Nucleus accumbens (tissue), 56 donors: ENCODE measurements at regions not wholly inside any gene's neighbourhood (a gene's known extent, or its start where the extent isn't known, plus 50 kb on each side); places are given as distances from the start of the nearest gene placed in this dataset.
A peak's percentile ranks its signal among the peaks of the same experiment; 100 is the strongest.

ENCODE experiments used
- DNase-seq, 56 donors: peaks; one replicate each; lab custom pipeline; 2025; lab: John Stamatoyannopoulos, UW

DNA sequence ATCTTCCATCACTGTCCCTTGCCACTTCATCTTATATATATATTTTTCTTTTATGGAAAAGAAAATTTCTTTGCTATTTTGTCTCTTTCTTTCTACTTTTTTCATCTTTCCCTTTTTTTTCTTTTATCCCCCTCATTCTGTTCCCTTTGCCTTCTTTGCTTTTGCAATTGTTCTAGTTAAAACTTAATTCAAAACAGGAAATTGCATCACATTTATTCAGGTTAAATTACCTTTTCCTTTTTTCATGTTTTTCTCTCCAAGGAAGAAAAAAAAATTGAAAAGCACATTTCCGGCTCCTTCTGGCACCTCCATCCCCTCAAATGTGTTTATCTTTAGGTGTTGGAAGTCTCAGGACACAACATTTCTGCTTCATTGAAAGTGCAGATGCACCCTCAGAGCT, 176.9 kb downstream of the FGF1 start:
- DNase-seq = no peak

DNA sequence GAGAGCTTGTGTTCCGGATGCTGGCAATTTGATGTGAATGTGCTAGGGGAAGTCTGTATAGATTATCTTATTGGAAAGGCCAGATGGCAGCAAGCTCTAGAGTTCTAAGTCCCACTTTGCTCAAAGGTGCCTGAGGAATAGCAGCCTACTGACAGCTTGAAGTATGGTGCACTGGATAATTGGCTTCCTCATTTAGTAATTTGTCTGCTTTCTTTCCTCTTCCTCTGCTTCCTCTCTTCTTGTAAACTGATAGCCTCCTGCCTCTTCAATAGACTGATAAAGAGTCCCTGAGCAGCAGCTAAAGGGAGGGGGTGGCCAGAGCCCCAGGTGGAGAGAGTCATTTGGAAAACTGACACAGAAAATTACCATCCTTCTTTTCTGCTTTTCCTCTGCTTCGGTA, 177.3 kb downstream of the FGF1 start:
- no peak for DNase-seq

DNA sequence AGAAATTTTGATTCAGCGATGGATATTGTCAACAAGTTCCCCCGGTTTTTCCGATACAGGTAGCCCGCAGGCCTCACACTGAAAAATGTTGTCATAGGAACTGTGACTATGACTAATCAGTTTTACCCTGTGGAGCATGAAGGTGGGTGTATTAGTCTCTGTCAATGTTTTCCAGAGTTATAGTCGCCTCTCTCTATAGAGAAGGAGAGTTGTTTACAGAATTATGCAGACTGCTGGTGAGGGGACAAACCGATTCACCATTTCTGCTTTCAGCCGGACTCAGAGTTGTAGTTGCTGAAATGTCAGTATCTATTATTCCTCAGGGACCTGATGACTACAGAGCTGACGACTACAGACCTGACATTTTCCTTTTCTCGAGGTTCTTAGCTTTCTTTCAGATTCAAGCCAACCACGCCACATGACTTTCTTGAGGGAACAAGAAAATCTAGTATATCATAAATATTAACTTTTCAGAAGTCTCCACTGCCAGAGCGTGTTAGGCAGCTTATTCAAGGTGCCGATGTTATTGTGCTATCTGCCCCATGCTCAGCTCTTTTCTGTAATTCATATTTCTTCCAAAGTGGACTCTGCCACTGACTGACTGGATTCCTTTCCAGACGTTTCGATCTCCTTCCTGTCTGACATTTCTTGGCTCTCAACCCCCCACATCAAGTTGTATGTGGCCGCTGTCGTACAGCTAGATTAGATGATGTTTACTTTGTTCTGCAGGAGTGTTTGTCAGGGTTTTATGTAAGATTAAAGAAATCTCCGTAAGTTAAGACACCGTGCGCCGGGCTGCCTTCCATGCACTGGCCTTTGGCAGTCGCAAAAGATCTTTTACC, 178.1 kb downstream of the FGF1 start:
- peak in 5 of 56 donors; percentile 4 to 23 (median 9) for DNase-seq

DNA sequence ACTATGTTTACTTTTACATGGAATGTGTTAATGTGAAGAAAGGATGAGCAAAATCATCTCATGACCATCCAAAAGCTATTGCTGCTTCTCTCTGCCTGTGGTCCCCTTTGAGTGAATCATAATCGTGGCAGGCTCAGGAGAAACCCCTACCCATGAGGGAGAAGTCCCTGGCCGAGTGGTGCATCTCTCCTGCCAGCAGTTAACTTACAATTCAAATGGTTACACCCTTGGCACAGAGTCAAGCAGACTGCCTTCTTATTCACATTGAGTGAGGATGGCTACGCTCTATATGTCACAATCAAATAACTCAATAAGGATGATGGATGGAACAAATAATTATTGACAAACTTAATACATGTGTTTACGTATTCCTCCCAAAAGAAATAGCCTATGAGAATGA, 179.1 kb downstream of the FGF1 start:
- no peak for DNase-seq

DNA sequence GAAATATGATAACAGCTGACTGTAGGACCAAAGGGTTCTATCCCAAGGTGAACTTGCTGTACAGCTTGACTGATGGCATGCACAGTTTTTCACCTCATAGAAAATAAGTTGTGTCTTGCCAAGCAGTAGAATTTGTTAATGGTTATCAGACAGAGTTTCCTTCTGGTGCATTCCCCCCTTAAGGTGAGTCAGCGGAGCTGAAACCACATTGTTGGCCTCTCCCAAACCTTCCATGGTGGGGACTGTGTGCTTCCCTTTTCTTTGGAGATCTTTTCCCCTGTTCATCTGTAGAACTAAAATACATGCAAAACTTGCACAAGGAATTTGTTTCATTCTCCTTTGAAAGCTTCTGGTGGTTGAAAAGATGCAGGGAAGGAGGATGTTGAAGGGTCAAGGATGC, 179.8 kb downstream of the FGF1 start:
- no peak for DNase-seq

DNA sequence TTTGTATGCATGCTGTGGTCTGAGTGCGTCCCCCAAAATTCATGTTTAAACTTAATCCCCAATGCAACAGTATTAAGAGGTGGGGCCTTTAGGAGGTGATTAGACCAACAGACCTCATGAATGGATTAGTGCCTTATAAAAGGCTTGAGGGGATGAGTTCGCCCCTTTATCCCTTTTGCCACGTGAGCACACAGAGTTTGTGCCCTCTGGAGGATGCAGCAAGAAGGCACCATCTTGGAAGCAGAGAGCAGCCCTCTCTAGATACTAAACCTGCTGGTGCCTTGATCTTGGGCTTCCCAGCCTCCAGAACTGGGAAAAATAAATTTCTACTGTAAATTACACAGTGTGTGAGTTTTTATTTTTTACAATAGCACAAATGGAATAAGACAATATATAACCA, 177.1 kb upstream of the SPRY4 start:
- no peak for DNase-seq

DNA sequence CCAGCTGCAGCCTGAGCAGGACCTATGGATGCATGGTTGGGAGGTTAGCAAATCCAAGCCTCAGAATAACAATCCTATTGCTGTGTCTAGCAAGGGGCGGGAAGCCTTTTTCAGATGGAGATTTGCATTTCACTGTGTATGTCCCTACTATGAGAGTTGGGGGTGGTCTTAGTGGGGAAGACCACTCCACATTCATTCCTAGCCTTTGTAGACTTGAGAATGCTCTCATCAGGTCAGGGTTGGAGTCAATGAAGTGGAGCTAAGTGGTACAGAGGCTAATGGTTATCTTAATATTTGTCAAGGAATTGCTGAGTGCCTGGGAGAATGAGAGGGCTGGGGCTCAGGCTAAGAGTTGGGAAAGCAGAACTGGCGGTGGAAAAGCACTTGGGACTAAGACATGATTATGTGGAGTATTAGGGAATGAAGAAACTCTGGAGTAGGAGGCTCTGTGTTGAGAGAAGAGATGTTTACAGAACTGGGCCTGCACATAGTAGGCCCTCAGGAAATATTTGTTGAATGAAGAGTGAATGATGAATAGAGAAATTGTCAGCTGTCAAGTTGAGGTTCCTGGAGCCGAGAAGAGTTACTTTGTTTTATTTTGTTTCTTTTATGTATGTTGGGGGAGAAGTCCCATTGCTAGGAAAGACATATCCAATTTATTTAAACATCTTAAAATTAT, 175.5 kb upstream of the SPRY4 start:
- no peak for DNase-seq

DNA sequence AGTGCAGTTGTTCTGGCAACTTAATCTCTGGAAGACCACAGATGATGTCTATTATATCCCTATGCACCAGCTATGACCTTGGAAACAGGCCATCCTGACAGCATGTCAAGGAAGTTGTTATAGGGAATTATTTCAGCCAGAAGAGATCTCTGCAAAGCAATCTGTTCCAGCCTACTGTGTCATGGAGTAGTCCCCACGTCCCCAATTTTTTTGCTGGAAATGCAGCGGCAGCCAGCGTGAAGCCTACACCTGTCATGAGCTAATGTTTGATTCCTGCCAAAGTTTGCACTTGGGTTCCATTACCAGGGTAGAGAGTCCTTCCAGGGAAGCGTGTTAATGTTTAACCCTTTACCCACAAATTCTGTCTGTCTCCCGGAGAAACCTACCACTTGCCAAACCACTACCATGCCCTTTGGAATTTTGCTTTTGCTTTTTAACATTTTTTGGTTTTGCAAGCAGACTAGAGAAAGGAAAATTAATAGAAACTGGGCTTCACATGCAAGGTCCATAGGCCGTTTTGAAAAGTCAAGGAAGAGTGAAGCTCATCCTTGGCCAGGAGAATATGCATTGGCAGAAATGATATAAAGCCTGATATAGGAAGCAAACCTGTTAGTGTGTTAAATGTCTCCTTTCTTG, 174.9 kb upstream of the SPRY4 start:
- DNase-seq = no peak

DNA sequence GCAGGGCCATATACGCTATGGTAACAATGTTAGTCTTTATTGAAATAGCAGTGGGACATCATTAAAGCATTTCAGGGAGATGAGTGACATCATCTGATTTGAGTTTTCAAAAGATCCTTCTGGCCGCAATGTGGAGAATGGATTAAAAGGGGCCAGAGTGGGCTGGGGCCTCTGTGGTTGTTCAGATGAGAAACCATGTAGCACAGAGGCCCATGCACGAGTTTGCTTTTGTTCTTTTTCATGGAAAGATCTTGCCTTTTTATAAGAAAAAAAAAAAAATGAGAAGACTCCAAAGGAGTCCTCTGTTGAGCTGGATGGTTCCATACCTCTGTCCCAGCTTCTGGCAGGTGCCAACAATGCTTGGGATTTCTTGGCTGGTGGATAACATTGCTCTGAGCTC, 173.5 kb upstream of the SPRY4 start:
- no peak for DNase-seq

DNA sequence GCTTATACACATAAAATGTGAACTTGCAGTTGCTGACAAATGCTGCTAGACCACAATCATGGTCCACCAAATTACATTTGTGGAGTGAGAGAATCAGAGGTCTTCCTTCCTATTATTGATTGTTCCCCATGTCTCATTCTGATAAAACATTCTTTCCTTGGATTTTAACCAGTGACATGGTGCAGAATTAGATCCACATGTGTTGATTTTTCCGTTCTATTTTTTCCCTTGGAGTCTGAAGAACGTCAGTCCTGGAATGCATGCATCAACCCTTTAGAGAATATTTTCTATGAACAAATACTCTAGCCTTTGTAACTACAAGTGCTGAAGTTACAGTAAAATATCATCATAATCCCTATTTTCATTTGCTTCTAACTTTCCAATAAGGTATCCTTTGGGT, 170.7 kb upstream of the SPRY4 start:
- no peak for DNase-seq

DNA sequence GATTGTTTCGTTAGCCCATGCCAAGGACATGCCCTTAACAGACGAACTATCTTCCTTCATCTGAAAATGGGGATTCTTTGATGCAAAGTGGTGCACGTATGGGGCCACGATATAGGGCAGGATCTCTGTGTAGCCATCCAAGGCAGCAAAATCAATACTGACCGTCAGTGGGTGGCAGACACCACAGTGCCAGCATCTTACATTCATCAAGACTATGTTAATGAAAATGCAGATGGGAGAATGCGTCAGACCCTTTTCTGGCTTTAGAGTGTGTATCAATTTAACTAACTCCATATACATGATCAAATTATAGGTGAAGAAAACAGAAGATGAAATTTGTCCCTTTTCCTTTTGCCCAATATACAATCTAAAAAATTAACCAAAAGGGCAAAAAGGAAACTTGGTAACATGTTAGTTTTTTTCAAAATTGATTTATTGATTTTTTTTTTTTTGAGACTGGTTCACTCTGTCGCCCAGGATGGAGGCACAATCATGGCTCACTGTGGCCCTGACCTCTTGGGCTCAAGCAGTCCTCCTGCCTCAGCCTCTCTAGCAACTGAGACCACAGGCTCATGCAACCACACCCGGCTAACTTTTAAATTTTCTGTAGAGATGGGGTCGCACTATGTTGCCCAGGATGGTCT, 169.2 kb upstream of the SPRY4 start:
- DNase-seq = no peak

DNA sequence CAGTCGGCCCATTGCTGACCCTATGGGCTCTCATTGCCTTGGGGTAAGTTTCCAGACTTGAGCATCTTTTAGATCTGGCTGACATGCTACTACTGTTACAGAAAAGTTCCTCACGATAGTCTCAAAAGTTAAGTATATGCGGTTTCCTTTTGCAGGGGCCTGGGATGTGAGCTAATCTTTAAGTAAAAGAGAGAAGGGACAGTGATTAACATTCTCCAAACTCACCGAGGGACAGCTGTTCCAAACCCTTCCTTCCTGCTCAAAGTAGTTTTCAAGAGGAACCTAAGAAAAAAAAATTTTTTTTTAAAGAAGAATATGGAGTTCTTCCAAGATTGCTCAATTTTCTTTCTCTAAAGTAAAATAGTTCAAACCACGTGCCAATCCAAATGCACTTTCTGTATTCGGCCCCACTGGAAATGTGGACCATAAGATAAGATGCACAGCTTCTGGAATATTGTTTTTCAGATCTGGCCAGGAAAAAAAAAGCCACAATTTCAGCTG, 168.0 kb upstream of the SPRY4 start:
- no peak for DNase-seq

DNA sequence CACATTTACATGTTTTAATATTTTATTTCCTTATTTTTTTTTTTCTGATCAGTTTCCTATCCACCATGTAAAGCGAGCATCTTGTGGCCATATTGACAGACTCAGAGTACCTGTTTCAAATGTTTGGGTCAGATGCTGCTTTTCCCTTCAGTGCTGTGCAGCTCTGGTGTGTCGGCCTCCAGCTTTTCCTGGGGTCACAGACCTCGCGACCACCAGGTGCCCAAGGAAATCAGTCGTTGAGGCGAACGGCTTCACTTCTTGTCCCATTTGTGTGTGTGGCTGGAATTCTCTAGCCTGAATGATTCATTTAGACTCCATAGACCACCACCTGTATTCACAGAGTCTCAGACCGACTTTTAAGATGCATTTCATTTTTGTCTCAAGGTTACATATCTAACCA, 166.9 kb upstream of the SPRY4 start:
- no peak for DNase-seq

DNA sequence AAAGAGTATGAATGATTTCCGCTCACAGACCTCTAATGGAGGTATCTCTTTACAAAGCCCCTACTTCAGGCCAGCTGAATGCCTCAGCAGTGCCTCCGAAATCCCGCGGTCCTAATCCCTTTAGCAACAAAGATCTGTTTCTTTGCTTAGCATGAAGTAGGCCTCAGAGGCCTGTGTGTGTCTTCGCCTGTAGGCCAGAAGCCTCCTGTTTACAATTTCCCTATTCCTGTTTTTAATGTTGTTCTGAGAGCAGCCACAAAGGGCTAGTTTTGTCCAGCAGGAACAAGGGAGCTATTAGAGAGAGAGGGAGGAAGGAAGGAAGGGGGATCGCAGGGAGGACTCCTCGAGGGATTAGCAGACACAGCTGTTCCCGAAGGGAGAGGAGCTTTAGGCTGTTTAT, 166.4 kb upstream of the SPRY4 start:
- peak in 31 of 56 donors; percentile 2 to 65 (median 21) for DNase-seq

DNA sequence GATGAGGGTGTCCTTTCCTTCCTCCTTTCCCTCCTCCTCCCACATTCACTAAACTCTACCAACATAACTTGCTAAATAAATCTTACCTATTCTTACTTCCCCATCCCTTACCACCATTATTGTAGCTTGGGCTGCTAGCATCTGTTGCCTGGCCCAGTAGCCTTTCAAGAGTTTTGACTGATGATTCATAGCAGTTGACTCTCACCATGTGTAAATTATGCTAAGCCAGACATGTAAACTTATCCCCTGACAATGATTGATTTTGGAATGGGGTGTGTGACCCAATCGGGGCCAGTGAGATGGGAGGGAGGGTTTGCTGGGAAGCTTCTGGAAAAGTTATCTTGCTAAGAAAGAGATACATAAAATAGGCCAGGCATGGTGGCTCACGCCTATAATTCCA, 161.8 kb upstream of the SPRY4 start:
- DNase-seq = no peak

DNA sequence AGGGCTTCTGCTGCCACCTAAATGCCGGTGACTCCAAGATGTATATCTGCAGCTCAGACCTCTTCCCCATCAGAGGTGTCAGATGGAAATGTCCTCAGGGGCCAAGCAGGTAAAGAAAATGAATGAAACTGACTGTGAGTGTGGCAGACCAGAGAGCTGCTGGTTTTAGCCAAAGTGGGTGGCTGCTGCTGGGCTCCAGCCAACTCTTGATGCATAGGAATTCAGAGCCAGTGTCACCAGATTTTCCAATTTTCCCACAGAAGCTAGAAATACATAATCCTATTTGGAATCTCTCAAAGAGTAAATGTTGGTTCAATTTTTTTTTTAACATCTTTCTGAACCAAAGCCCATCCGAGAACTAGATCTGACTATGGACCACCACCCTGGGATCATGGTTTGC, 161.2 kb upstream of the SPRY4 start:
- no peak for DNase-seq

DNA sequence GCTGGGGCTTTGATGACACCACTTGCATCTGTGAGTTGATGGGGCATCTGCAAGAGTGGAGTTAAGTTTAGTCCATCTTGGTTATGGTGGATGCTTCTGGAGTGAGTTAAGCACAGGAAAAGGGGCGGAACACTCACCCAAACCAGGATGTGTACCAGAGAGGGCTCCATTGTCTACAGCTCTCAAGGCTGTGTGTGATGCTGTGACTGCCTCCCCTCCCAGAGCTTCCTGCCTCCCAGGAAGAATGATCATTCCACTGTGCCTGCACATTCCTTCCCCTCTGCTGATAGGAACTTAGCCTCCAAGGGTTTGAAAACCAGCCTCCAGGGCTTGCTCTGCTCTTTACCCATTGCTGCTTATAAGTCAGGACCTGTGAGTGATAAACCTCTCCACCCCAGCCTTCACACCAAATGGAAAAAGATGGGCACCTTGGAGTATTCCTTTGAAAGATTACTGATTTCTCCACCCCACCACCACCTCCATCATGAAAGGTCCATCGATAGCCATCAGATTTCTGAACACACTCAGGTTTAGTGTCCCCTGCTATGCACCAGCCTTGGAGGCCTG, 160.1 kb upstream of the SPRY4 start:
- no peak for DNase-seq

DNA sequence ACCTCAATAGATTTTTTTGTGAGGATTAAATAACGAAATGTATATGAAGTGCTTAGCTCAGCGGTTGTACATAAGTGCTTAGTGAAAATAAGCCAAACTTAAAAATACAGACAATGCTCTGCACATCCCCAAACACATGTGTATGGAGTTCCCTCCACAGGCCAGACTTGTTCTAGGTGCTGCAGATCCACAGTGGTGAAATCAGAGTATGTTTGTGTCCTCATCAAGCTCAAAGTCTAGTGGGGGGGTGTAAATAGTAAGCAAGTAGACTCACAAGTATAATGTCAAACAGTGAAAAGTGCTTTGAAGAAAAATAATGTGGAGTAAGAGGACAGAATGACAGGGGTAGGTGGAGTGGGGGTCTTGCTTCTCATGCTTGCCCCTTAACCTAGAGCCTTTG, 157.4 kb upstream of the SPRY4 start:
- no peak for DNase-seq

DNA sequence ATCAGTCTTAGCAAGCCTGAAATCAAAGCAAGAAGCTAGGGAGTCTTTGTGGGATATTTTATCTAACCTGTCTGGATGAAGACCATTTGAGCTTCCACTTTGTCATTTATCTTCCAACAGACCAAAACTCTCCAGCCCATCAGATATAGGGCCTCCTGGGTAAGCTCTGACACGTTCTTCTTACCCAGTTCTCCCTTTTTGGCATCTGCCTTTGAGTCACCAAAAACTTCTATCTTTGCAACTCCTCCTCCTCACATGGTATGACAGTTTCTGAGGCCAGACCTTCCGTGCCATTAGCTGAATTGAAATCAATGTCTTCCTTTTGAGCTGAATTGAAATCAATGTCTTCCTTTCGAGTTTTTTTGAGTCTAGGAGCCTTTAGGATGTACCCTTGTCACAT, 156.6 kb upstream of the SPRY4 start:
- DNase-seq = no peak

DNA sequence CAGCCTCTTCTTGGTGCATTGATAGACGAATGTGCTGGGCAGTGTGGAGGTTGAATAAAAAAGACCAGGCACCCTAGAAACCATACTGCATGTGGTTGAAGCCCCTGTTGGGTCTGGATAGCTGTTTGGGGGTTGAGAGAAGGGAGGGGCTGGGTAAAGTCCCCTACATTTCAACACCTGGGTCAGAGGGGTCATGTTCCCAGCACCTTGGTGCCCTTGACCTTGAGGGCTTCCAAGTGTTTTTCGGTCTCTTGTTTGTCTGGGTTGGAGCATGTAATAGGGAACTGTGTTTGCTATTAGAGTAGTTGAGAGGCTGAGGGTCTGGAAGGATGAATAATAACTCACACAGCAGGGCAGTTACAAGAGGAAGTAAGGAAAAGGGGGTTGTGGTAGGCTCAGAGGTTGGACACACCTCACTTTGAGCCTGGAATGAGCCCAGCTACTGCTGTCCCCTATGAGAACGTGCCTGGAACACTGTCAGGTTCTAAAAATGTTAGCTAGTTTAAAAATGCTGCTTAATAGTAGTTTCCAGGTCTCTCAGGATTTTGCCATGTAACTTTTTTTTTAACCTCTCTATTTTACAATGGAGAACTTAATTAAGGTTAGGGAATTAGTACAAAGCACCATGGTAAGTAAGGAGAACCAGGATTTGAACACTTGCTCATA, 155.2 kb upstream of the SPRY4 start:
- no peak for DNase-seq
